Activated CD4-positive, alpha-beta T cell treated with anti-CD3 and anti-CD28 coated beads, Interleukin-2, amount 10 ng/mL, durations not matched to agents 24 days and 14 days (primary cell): ENCODE measurements at regions not wholly inside any gene's neighbourhood (a gene's known extent, or its start where the extent isn't known, plus 50 kb on each side); places are given as distances from the start of the nearest gene placed in this dataset.

ENCODE experiments used
- DNase-seq: peaks from one replicate; pipeline ENCODE4 v3.0.0; 2022
- H3K27ac Mint-ChIP-seq: one replicate; pipeline ENCODE4 v1.8.0; 2022; ENCODE audit warnings: mild to moderate bottlenecking, mixed read lengths
- H3K27me3 Mint-ChIP-seq: one replicate; pipeline ENCODE4 v1.8.0; 2022; ENCODE audit warnings: mixed read lengths
- H3K36me3 Mint-ChIP-seq: one replicate; pipeline ENCODE4 v1.8.0; 2022; ENCODE audit warnings: low read depth, mild to moderate bottlenecking, mixed read lengths
- H3K4me1 Mint-ChIP-seq: one replicate; pipeline ENCODE4 v1.8.0; 2021; ENCODE audit warnings: mixed read lengths
- H3K4me3 Mint-ChIP-seq: one replicate; pipeline ENCODE4 v1.8.0; 2022; ENCODE audit warnings: mild to moderate bottlenecking, moderate library complexity, mixed read lengths
- H3K9me3 Mint-ChIP-seq: one replicate; pipeline ENCODE4 v1.8.0; 2021; ENCODE audit warnings: mixed read lengths
- intact Hi-C: fragments of 100-400 bp; cut with micrococcal nuclease; formaldehyde crosslinking; loops from one replicate; pipeline ENCODE4 v1.15.1; 2023

GRCh38 chr10:124303662-124304418 is 114.9 kb downstream of the OAT start:
- H3K9me3 Mint-ChIP-seq: peaks cover 5% of the 10 kb centered on the region
- no peaks in the 10 kb centered on the region for H3K36me3 Mint-ChIP-seq
- no peaks in the 10 kb centered on the region for H3K27me3 Mint-ChIP-seq
- H3K4me3 Mint-ChIP-seq: no peak overlapping the region
- no peak overlapping the region for H3K27ac Mint-ChIP-seq
- intact Hi-C loops: no loop called here
- H3K4me1 Mint-ChIP-seq: no peaks in the 10 kb centered on the region
- DNase-seq: no peak

GRCh38 chr10:124302951-124303505 is 115.7 kb downstream of the OAT start:
- no peak for DNase-seq
- Mint-ChIP-seq H3K4me3 (no peak overlapping the region), H3K9me3 (peaks cover 5% of the 10 kb centered on the region), H3K27ac (no peak overlapping the region), H3K36me3 (no peaks in the 10 kb centered on the region), H3K27me3 (no peaks in the 10 kb centered on the region), H3K4me1 (no peaks in the 10 kb centered on the region)
- intact Hi-C loops: no loop called here

- no peak overlapping the region for H3K27ac Mint-ChIP-seq
- H3K9me3 Mint-ChIP-seq: peaks cover 5% of the 10 kb centered on the region
- no peak for DNase-seq
- intact Hi-C loops: no loop called here
- no peaks in the 10 kb centered on the region for H3K4me1 Mint-ChIP-seq
- no peak overlapping the region for H3K4me3 Mint-ChIP-seq
- no peaks in the 10 kb centered on the region for H3K27me3 Mint-ChIP-seq
- no peaks in the 10 kb centered on the region for H3K36me3 Mint-ChIP-seq
Measured at GRCh38 chr10:124301736-124302135, 117.0 kb downstream of the OAT start.

- intact Hi-C loops: no loop called here
- Mint-ChIP-seq H3K9me3 (peaks cover 5% of the 10 kb centered on the region), H3K4me3 (no peak overlapping the region), H3K4me1 (no peaks in the 10 kb centered on the region), H3K27ac (no peak overlapping the region), H3K27me3 (no peaks in the 10 kb centered on the region), H3K36me3 (no peaks in the 10 kb centered on the region)
- no peak for DNase-seq
Measured at GRCh38 chr10:124300735-124301134, 118.0 kb downstream of the OAT start.

GRCh38 chr10:124300224-124300623 is 118.5 kb downstream of the OAT start:
- no peaks in the 10 kb centered on the region for H3K4me1 Mint-ChIP-seq
- H3K27ac Mint-ChIP-seq: no peak overlapping the region
- H3K9me3 Mint-ChIP-seq: peaks cover 5% of the 10 kb centered on the region
- intact Hi-C loops: no loop called here
- H3K4me3 Mint-ChIP-seq: no peak overlapping the region
- no peaks in the 10 kb centered on the region for H3K27me3 Mint-ChIP-seq
- H3K36me3 Mint-ChIP-seq: no peaks in the 10 kb centered on the region
- DNase-seq: no peak

GRCh38 chr10:124299696-124300095 is 119.0 kb downstream of the OAT start:
- H3K36me3 Mint-ChIP-seq: no peaks in the 10 kb centered on the region
- H3K9me3 Mint-ChIP-seq: peaks cover 5% of the 10 kb centered on the region
- H3K27ac Mint-ChIP-seq: no peak overlapping the region
- DNase-seq: no peak
- H3K4me3 Mint-ChIP-seq: no peak overlapping the region
- H3K27me3 Mint-ChIP-seq: no peaks in the 10 kb centered on the region
- intact Hi-C loops: no loop called here
- no peaks in the 10 kb centered on the region for H3K4me1 Mint-ChIP-seq

GRCh38 chr10:124298891-124299290 is 119.8 kb downstream of the OAT start:
- Mint-ChIP-seq H3K36me3 (no peaks in the 10 kb centered on the region), H3K4me3 (no peak overlapping the region), H3K27ac (no peak overlapping the region), H3K4me1 (no peaks in the 10 kb centered on the region), H3K9me3 (peaks cover 5% of the 10 kb centered on the region), H3K27me3 (no peaks in the 10 kb centered on the region)
- intact Hi-C loops: no loop called here
- DNase-seq: no peak

GRCh38 chr10:124296813-124297788 is 121.6 kb downstream of the OAT start:
- intact Hi-C loops: no loop called here
- Mint-ChIP-seq H3K36me3 (no peaks in the 10 kb centered on the region), H3K9me3 (peaks cover 5% of the 10 kb centered on the region), H3K27ac (no peak overlapping the region), H3K27me3 (no peaks in the 10 kb centered on the region), H3K4me3 (no peak overlapping the region), H3K4me1 (no peaks in the 10 kb centered on the region)
- DNase-seq: no peak

GRCh38 chr10:124296121-124296812 is 122.5 kb downstream of the OAT start:
- Mint-ChIP-seq H3K9me3 (peaks cover 5% of the 10 kb centered on the region), H3K4me3 (no peak overlapping the region), H3K36me3 (no peaks in the 10 kb centered on the region), H3K27me3 (no peaks in the 10 kb centered on the region), H3K27ac (no peak overlapping the region), H3K4me1 (no peaks in the 10 kb centered on the region)
- intact Hi-C loops: no loop called here
- DNase-seq: no peak

GRCh38 chr10:124294811-124295770 is 123.6 kb downstream of the OAT start:
- H3K27ac Mint-ChIP-seq: no peak overlapping the region
- H3K27me3 Mint-ChIP-seq: no peaks in the 10 kb centered on the region
- no peak overlapping the region for H3K4me3 Mint-ChIP-seq
- no peaks in the 10 kb centered on the region for H3K9me3 Mint-ChIP-seq
- peaks cover 2% of the 10 kb centered on the region for H3K4me1 Mint-ChIP-seq
- no peak for DNase-seq
- intact Hi-C loops: no loop called here
- H3K36me3 Mint-ChIP-seq: no peaks in the 10 kb centered on the region

GRCh38 chr10:124293616-124294449 is 124.9 kb downstream of the OAT start:
- H3K36me3 Mint-ChIP-seq: no peaks in the 10 kb centered on the region
- H3K9me3 Mint-ChIP-seq: no peaks in the 10 kb centered on the region
- H3K27me3 Mint-ChIP-seq: no peaks in the 10 kb centered on the region
- intact Hi-C loops: no loop called here
- H3K4me1 Mint-ChIP-seq: peaks cover 2% of the 10 kb centered on the region
- H3K27ac Mint-ChIP-seq: no peak overlapping the region
- no peak overlapping the region for H3K4me3 Mint-ChIP-seq
- DNase-seq: no peak

GRCh38 chr10:124292911-124293615 is 125.7 kb downstream of the OAT start:
- intact Hi-C loops: no loop called here
- Mint-ChIP-seq H3K36me3 (no peaks in the 10 kb centered on the region), H3K27ac (no peak overlapping the region), H3K4me3 (no peak overlapping the region), H3K4me1 (peaks cover 2% of the 10 kb centered on the region), H3K27me3 (no peaks in the 10 kb centered on the region), H3K9me3 (no peaks in the 10 kb centered on the region)
- no peak for DNase-seq
